ENCODE measurements at regions not wholly inside any gene's neighbourhood (a gene's known extent, or its start where the extent isn't known, plus 50 kb on each side); places are given as distances from the start of the nearest gene placed in this dataset.

DNA sequence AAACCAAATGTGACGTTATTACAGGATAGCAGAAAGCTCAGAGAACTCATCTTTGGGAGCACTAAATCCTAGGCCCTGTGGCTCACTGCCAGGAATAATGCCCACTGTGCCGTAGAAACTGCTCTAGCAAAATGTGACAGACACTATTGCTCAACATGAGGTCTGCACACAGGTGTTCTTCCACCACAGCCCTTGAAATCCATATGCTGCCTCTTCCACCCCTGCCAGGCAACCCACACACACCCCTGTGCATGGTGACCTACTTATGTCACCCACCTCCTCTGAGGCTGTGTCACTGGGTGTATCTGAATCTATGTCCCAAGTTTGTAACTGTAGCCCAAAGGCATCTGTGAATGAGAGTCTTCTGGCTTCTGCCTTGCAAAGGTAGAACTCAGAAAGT, 66.1 kb upstream of the MBOAT2 start:
- TF ChIP-seq EZH2phosphoT487 (IDR thresholded peaks at IDR 0.05; ENCODE audit: borderline replicate concordance, low read length) (no peak), EZH2 (IDR thresholded peaks at IDR 0.05; ENCODE audit: low read length, unreplicated experiment) (no peak)
- TF ChIP-seq, protein P1, sequence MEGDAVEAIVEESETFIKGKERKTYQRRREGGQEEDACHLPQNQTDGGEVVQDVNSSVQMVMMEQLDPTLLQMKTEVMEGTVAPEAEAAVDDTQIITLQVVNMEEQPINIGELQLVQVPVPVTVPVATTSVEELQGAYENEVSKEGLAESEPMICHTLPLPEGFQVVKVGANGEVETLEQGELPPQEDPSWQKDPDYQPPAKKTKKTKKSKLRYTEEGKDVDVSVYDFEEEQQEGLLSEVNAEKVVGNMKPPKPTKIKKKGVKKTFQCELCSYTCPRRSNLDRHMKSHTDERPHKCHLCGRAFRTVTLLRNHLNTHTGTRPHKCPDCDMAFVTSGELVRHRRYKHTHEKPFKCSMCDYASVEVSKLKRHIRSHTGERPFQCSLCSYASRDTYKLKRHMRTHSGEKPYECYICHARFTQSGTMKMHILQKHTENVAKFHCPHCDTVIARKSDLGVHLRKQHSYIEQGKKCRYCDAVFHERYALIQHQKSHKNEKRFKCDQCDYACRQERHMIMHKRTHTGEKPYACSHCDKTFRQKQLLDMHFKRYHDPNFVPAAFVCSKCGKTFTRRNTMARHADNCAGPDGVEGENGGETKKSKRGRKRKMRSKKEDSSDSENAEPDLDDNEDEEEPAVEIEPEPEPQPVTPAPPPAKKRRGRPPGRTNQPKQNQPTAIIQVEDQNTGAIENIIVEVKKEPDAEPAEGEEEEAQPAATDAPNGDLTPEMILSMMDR (conservative IDR thresholded peaks at IDR 0.05; ENCODE audit: low read depth, low read length) = no peak

Data from PC-3 (cell line).